ENCODE measurements at regions not wholly inside any gene's neighbourhood (a gene's known extent, or its start where the extent isn't known, plus 50 kb on each side); places are given as distances from the start of the nearest gene placed in this dataset.
A peak's percentile ranks its signal among the peaks of the same experiment; 100 is the strongest.
"Not testable (repeated sequence)": the region's sequence is repeated elsewhere in the genome, so short reads cannot be mapped to it uniquely, and the experiment has no call there.

DNA sequence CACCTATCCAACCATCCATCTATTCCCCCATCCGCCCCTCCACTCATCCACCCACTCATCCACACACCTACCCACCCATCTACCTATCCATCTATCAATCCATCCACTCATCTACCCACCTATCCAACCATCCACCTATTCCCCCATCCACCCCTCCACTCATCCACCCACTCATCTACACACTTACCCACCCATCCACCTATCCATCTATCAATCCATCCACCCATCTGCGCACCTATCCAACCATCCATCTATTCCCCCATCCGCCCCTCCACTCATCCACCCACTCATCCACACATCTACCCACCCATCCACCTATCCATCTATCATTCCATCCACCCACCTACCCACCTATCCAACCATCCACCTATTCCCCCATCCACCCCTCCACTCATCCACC is 81.4 kb upstream of the PITRM1 start:
- not testable (repeated sequence) for DNase-seq

- no peak for DNase-seq
Measured at GRCh38 chr10:3251172-3251571, 78.6 kb upstream of the PITRM1 start.

DNA sequence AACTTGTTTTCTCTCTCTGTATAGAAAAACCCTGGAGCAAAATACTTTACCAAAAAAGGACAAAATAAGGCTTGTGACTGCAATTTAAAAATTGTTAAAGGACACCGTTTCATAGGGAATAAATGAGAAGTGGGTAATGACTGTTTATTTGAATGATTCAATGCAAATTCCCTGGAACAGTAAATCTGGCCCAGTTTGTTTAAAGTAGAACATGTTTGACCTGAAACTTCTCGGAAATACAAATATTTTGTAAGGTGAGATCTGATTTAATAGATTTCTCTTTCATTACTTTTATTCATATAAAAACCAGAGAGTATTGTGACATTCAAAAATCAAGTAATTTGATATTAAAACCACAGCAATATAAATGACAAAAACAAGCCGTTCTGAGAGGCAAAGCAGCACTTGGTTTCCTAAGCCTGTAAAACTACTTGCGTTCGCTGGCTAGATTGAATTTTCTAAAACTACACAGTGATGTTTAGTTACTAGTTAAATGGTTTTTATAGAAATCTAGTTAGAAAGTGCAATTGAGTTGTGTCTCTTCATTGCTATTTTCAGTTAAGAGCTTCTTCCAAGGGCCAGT is 76.8 kb upstream of the PITRM1 start:
- no peak for DNase-seq

DNA sequence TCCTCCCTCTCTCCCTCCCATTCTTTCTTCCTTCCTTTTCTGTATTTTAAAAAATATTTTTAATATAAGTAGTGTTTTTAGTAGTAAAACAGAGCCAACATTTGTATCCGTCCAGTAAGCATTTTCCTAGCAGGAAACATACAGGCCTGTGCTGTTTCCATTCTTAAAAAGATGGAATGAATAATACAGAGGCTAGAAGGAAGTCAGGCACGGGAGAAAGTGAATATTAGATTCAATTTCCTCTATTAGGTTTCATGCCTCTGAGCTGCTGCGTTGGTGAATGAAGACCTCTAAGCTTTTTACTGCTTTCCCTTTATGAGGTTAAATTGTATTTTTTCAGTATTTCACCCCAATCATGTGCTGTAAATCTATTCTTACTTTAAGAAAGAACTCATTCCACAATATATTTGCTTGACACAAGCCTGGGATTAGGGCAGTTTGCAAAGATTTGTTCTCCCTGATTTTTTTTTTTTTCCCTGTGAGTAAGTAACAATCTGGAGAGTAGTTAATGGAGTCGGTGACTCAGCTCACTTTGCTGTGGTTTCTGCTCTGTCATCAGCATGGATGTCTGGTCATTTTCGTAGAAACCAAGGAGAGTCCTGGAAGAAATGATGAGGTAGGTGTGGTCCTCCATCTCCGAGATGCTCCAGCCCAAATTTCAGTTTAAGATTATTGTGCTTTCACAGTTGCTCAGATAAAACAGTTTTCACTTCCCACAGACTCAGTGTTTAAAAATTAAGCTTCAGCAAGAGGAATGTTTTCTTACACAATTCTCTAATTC is 76.1 kb upstream of the PITRM1 start:
- no peak for DNase-seq

DNA sequence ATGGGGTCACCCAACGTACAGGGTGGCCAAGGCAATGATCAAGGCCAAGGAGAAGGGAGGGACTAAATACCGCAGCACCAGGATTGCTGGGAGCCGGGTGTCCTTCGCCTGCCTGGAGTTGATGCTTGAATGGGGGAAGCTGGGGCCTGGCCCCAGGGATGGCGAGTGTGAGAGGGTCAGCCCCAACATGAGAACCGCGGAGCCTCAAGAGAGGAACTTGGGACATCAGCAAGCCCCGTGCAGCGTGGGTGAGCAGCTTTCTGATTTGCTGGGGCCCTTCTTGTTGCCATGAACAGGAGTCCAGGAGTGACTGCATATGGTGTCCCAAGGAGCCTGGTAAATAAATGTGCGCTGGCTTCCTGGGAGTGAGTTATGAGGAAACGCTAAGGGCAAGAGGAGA is 72.8 kb upstream of the PITRM1 start:
- DNase-seq = no peak

DNA sequence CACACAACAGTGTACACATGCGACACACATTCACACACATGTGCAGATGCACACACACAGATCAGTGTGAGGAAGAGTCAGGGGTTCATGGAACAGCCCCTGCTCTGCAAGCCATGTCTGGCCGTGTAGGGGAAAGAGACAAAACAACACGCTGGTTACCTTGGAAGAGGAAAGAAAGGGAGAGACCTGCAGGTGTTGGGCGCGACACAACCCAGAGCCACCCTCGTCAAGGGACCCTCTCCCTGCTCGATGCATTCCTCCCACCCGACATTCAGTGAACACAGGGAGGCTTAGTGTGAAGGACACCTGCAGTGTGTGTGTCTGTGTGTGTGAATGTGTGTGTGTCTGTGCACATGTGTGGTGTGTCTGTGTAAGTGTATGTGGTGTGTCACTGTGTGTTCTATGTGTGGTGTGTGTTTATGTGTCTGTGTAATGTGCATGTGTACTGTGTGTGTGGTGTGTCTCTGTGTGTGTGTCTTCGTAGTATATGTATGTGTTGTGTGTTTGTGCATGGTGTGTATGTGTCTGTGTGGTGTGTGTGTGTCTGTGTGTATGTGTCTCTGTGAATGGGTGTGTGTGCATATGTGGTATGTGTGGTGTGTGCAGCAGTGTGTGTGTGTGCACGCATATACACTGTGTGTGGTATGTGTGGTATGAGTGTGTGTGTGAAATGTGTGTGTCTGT is 69.5 kb upstream of the PITRM1 start:
- no peak for DNase-seq

- DNase-seq = no peak
Measured at GRCh38 chr10:3241274-3241921, 68.8 kb upstream of the PITRM1 start.

DNA sequence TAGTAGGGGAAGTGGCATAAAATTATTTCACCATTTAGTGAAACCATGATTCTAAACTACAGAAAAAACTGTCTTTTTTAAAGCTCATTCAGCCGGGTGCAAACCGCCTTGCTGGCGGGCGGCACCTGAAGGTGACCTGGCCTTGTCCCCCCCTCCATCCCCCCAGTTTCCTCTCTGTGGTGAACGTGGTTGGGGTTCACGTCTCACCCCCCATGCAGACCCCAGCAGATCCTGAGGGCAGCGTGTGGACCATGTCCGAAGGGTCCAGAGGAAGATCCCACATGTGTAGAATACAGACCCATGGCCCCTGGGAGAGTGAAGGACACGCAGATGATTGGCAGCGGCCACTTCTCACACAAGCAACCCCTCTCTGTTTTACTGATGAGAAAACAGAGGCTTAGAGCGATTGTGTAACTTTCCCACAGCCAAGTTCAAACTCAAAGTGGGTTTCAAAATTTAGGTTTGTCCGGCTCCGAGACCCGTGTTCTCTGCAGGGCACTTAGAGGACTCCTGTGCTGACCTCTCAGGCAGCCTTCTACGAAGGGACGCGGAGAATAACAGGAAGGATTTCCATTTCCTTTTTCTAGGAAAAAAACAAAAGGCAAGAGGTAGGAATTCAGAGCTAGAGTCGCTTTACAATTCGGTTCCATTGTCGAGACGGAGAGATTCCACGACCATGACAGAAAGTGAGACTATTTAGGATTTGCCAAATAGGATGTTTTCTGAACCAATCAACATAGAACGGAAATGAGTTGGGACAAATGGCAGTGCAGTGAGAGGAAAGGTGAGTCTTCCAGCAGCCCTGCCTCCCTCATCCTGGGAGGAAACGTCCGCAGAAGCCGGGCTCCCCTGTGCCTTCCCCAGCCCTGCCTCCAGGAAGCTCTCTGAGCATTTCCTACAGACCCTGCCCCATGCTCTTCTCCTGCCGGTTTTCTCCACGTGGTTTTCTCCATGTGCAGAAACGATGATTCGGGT is 67.6 kb upstream of the PITRM1 start:
- DNase-seq = no peak

DNA sequence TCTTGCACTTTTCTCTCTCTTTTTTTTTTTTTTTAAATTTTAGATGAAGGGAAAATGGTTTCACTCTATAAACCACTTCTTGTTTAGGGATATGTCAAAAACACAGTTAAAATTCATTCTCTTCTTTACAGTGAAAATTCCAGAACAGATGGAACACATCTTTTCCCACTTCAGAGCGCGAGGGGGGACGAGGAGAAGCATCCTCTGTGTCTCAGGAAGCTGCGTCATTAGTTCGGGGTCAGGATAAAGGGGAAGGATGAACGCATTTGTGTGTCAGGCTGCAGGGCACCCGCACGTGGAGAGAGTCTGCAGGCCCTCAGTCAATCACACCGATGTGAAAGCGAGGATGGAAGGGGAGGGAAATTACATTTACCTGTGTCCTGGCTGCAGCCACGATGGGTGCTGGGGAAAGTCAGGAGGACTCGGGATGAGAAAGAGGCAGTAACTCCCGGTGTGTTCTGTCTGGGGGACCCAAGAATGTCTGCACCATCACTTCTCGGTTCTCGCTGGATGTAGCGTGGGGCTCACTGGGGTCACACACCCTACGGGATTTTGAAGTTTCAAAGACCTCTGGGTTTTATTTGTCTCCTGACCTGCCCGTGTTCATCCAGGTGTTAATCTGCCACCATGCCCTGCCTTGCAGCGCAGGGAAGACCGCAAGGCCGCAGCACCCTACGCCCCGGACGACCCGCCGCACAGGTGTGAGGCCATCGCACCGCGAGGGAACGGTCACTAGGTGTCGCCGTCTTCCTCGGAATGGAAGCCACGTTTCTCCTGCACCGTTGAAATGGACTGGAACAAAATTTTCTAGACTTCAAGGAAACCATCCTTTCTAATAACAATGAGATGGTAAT is 66.7 kb upstream of the PITRM1 start:
- DNase-seq = peak; percentile 60

GRCh38 chr10:3238115-3238871 is 65.7 kb upstream of the PITRM1 start:
- DNase-seq = no peak

DNA sequence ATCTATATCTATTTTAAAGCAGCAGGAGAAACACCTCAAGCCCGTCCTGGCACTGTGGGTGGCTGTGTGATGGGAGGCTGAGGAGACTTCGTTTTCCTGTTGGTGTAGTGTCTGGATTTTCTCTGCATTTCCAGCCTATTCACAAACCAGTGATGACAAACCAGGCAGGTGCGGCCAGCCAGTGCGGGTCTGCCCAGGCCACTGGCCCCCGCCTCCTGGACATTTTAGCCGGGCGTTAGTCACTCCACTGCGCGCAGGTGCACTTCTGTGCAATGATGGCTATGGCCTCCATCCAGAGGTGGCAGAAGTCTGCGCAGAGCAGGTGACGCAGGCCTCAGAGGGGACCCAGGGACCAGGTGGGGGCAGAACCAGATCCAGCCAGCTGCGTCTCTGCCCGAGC is 64.9 kb upstream of the PITRM1 start:
- no peak for DNase-seq

DNA sequence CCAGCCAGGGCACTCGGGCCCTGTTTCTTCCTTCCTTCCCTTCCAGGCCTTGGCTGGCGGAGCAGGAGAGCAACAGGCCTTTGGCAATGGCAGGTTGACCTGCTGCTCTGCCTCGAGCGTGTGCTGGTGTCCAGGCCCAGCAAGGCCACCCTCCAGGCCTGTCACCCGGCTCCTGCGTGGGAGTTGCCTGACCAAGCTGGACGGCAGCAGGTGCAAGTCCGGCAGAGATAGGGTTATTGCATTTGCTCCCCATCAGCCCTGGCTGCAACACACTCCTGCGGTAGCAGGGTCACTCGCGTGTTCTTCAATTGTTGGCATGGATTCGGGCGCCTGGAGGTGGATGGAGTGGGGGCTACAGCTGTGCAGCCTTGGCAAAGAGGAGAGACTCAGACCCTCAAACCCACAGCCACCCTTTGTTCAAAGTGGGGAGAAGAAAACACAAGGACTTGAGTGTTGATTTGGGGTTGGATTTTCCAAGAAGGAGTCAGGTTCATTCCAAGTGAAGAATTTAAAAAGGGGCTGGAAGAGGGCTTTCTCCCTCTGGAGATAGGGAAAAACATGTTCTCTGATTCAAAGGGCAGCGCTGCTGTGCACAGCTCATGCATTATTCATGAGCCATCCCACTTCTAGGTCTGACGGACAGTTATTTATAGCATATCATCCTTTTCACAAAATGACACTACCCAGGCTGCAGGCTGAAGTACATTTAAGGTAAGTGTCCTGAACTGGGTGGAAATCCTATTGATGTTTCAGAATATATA is 64.2 kb upstream of the PITRM1 start:
- no peak for DNase-seq

- no peak for DNase-seq
Measured at GRCh38 chr10:3235996-3236510, 63.5 kb upstream of the PITRM1 start.

GRCh38 chr10:3235395-3235794 is 62.8 kb upstream of the PITRM1 start:
- DNase-seq = no peak

DNA sequence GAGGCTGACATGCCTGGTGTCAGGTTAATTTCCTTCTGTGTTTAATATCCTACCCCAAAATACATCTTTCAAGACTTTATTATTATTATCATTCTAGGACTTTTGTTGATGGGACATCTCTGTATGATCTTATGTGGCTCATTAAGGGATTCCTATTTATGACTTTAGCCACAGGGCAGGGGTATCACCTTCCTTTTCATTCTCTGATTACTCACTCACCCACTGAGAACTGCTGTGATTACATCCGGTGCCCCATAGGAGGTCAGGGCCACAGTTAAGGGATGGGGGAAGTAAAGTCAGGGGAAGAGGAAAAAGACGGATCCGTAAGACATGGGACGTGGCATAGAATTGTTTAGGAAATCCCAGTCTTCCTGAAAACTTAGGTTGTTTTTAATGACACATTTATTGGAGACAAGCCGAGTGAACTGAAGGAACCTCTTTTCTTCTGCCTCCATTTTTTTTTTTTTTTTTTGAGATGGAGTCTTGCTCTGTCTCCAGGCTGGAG is 61.0 kb upstream of the PITRM1 start:
- no peak for DNase-seq

DNA sequence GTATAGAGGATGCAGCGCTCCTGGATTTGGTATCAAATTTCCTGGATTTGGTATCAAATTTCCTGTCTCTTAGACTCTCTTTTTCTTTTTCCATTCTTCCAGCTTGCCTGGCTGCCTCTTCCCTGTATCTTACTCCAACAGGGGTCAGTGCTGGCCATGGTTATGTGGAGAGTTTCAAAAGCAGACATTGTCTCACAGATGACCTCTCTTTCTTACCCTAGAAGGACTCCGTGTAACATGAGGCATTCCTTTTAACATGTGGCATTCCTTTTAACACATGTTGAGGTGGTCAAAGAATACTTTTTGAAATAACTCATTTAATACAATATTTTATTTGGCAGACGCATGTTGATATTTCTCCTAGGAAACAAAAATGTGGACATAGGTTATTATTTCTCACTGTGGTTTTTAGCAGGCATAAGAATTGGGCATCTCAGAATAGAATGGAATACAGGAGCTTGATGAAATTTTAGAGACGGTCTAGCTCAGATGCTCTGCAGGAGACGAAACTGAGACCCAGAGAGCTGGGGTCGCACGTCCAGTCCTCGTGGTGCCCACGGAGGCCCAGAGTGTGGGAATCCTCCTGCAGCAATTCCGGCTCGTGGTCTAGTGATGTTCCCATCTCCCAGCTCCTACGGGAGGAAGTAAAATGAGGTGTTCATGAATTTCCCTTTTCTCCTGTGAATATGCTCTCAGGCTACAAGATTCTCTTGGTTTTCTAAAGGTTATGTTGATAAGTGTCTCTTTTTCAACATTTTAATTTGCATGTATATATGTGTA is 59.6 kb upstream of the PITRM1 start:
- DNase-seq = no peak

GRCh38 chr10:3229815-3230214 is 57.2 kb upstream of the PITRM1 start:
- DNase-seq = no peak

- no peak for DNase-seq
Measured at GRCh38 chr10:3228629-3228945, 56.0 kb upstream of the PITRM1 start.

All from central memory CD4-positive, alpha-beta T cell (primary cell).